ENCODE measurements at regions not wholly inside any gene's neighbourhood (a gene's known extent, or its start where the extent isn't known, plus 50 kb on each side); places are given as distances from the start of the nearest gene placed in this dataset.

GRCh38 chr2:6215053-6215452, 522.9 kb downstream of the SOX11 start:
- intact Hi-C loops (cut with micrococcal nuclease), result no loop called here
- no peak overlapping the region for H3K4me2 ChIP-seq (ENCODE audit: low read length)

More at GRCh38 chr2:6215053-6215452, 522.9 kb downstream of the SOX11 start:
- BruUV-seq (replicated peaks), result no TSS peak
- Histone ChIP-seq H3K36me3 (ENCODE audit: control insufficient read depth in 1 of 2, insufficient read depth in 2 of 2, low read length in 2 of 2) (no peaks in the 10 kb centered on the region), H3K27ac (ENCODE audit: low read depth, low read length) (no peak overlapping the region), H3K27me3 (ENCODE audit: insufficient read depth, low read length) (no peaks in the 10 kb centered on the region), H3K4me3 (replicated peaks in 1 of 2; ENCODE audit: low read depth in 1 of 2, low read length in 2 of 2) (no peak overlapping the region), H3K4me1 (ENCODE audit: control insufficient read depth in 1 of 2, insufficient read depth in 2 of 2, low read length in 2 of 2) (no peaks in the 10 kb centered on the region), H3K79me2 (ENCODE audit: insufficient read depth, low read length) (no peaks in the 10 kb centered on the region), H4K20me1 (ENCODE audit: insufficient read depth) (no peaks in the 10 kb centered on the region), H3K9me3 (ENCODE audit: control insufficient read depth in 1 of 2, insufficient read depth in 1 of 2, low read depth in 1 of 2, low read length in 2 of 2) (peaks cover 0 to 24% of the 10 kb centered on the region in 2 experiments; a peak in 2 of 4 replicates), H2AFZ (ENCODE audit: low read depth, low read length, poor library complexity, severe bottlenecking) (no peak overlapping the region), H3K9me2 (ENCODE audit: insufficient read depth) (no peaks in the 10 kb centered on the region), H3K9ac (ENCODE audit: low read length) (no peak overlapping the region)
- DNase-seq (ENCODE audit: low read depth, low spot score), result no peak
- TF ChIP-seq CBX3 (IDR thresholded peaks at IDR 0.05; ENCODE audit: low read depth), result no peak
- TF ChIP-seq EGR1 (IDR thresholded peaks at IDR 0.05; ENCODE audit: low read depth), result no peak
- TF ChIP-seq CEBPB (IDR thresholded peaks at IDR 0.05; ENCODE audit: low read depth), result no peak
- TF ChIP-seq POLR2A (IDR thresholded peaks at IDR 0.05; ENCODE audit: borderline replicate concordance, extremely low read depth, insufficient read depth, insufficient read length), result no peak
- TF ChIP-seq SP1 (IDR thresholded peaks at IDR 0.05; ENCODE audit: low read depth), result no peak
- no peak for TF ChIP-seq POLR2AphosphoS5 (IDR thresholded peaks at IDR 0.05; ENCODE audit: low read depth, low read length)
- no peak for TF ChIP-seq ATF3 (IDR thresholded peaks at IDR 0.05)
- TF ChIP-seq CTCF (IDR thresholded peaks at IDR 0.05 in 2 of 3, conservative IDR thresholded peaks at IDR 0.05 in 1 of 3; ENCODE audit: borderline replicate concordance in 1 of 3, insufficient read depth in 1 of 3, low read depth in 2 of 3, low read length in 2 of 3), result no peak
- no peak for TF ChIP-seq SIN3A (IDR thresholded peaks at IDR 0.05; ENCODE audit: low read depth)
- no peak for TF ChIP-seq ELF1 (IDR thresholded peaks at IDR 0.05; ENCODE audit: borderline replicate concordance, low read depth)
- TF ChIP-seq ZFX (IDR thresholded peaks at IDR 0.05), result no peak
- no peak for TF ChIP-seq TCF7L2 (IDR thresholded peaks at IDR 0.05; ENCODE audit: borderline replicate concordance, extremely low read depth, insufficient read depth, insufficient read length)
- no peak for TF ChIP-seq MAX (IDR thresholded peaks at IDR 0.05)
- no peak for TF ChIP-seq FOSL1 (IDR thresholded peaks at IDR 0.05; ENCODE audit: low read depth)
- TF ChIP-seq SRF (IDR thresholded peaks at IDR 0.05; ENCODE audit: low read depth), result no peak
- no peak for TF ChIP-seq ZBTB33 (IDR thresholded peaks at IDR 0.05; ENCODE audit: extremely low read depth, insufficient replicate concordance, low read length)
- TF ChIP-seq YY1 (IDR thresholded peaks at IDR 0.05; ENCODE audit: extremely low read depth, insufficient replicate concordance, low read depth, low read length), result no peak
- no peak for TF ChIP-seq ZNF274 (IDR thresholded peaks at IDR 0.05; ENCODE audit: low read depth, low read length)
- no peak for TF ChIP-seq REST (IDR thresholded peaks at IDR 0.05; ENCODE audit: low read depth)
- TF ChIP-seq JUND (IDR thresholded peaks at IDR 0.05), result no peak
- ATAC-seq, result no peak
- CTCF ChIA-PET, result no interaction called here
- RAD21 ChIA-PET (ENCODE audit: low non-redundant PET in 1 of 2, low total read pairs in 2 of 2, uncharacterized antibody in 2 of 2, unreplicated experiment in 2 of 2), result no interaction called here
- POLR2A ChIA-PET, result no interaction called here

All from HCT116 (cell line).